Brain microvascular endothelial cell (primary cell): ENCODE measurements at regions not wholly inside any gene's neighbourhood (a gene's known extent, or its start where the extent isn't known, plus 50 kb on each side); places are given as distances from the start of the nearest gene placed in this dataset.

ENCODE experiments used
- DNase-seq: peaks from one replicate; pipeline ENCODE4 v3.0.0-alpha.2; 2020
- H3K27ac ChIP-seq: fragments of 250-450 bp; sonication (Bioruptor Pico); 2 replicates; pipeline ENCODE4 v1.5.1; 2020; ENCODE audit warnings: mild to moderate bottlenecking, moderate library complexity
- H3K27me3 ChIP-seq: fragments of 250-450 bp; sonication (Bioruptor Pico); replicated peaks from 2 replicates; pipeline ENCODE4 v1.5.1; 2020; ENCODE audit warnings: mild to moderate bottlenecking
- H3K36me3 ChIP-seq: fragments of 250-450 bp; sonication (Bioruptor Pico); replicated peaks from 2 replicates; pipeline ENCODE4 v1.5.1; 2020; ENCODE audit warnings: mild to moderate bottlenecking
- H3K4me3 ChIP-seq: 2 replicates; pipeline ENCODE4 v1.5.1; 2011; ENCODE audit warnings: low read depth, mild to moderate bottlenecking, control low read depth, low read length, moderate library complexity
- in situ Hi-C: cut with HindIII; loops from 2 replicates; pipeline ENCODE4 v1.10.0; 2017; ENCODE audit warnings: low sequenced_read_pairs, low pct_ligation_motif_present
- TF ChIP-seq, protein P1 (sequence below): IDR thresholded peaks from 2 replicates; pipeline ENCODE4 v1.5.1; 2011; ENCODE audit warnings: low read depth, mild to moderate bottlenecking, moderate library complexity, low read length, control low read depth, inconsistent platforms; ENCODE audit errors: missing control alignments

DNA sequence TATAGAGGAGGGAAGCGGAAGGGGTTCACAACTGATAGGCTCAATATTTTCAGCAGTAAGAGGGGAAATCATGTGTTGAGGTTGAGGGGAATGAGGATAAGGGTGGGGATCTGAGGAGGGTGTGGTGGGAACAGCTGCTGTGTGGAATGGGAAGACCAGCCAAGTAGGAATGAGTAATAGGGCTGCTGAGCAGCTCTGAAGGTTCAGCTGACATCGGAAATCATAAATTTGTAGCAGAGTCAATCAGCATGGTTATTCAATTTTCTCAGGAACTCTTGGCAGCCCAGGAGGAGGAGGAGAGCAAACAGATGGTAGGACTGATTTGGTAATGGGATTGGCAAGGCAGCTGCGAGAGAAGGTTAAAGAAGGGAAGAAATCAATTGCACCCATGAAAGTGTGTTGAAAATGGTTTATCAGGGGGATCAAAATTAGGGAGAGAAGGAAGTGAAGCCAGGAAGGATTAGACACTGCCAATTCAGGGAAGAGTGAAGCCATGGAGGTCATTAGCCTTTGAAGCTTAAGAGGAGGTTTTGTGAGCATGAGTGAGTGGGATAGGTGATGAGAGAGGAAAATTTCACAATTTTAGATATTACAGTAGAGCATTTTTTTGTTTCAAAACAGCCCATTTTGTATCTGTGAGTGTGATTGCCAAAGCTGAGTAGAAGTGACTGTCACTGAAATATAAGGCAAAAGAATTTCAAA lies 82.6 kb downstream of the PCDH7 start:
- H3K27me3 ChIP-seq = no peaks in the 10 kb centered on the region
- DNase-seq = no peak
- TF ChIP-seq, protein P1, sequence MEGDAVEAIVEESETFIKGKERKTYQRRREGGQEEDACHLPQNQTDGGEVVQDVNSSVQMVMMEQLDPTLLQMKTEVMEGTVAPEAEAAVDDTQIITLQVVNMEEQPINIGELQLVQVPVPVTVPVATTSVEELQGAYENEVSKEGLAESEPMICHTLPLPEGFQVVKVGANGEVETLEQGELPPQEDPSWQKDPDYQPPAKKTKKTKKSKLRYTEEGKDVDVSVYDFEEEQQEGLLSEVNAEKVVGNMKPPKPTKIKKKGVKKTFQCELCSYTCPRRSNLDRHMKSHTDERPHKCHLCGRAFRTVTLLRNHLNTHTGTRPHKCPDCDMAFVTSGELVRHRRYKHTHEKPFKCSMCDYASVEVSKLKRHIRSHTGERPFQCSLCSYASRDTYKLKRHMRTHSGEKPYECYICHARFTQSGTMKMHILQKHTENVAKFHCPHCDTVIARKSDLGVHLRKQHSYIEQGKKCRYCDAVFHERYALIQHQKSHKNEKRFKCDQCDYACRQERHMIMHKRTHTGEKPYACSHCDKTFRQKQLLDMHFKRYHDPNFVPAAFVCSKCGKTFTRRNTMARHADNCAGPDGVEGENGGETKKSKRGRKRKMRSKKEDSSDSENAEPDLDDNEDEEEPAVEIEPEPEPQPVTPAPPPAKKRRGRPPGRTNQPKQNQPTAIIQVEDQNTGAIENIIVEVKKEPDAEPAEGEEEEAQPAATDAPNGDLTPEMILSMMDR = no peak
- in situ Hi-C loops = no loop called here
- no peaks in the 10 kb centered on the region for H3K36me3 ChIP-seq
- no peak overlapping the region for H3K4me3 ChIP-seq
- H3K27ac ChIP-seq = no peak overlapping the region

DNA sequence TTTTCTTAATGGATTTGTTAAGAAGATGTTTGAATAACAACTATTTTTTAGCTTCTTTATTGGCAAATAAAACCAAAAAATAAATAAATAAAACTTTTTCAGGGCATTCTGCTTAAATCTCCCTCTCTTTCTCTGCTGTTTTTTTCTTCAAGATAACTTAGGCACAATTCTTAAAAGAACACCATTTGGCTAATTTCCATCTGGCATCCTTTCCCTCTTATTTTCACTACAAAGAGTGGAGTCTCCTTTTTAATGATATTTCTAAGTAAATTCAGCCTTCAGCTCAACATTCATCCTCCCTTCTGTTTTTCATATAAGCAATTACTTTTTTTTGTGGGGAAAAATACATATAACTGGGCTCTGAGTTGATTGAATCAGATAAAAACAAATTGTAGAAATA lies 88.1 kb downstream of the PCDH7 start:
- Histone ChIP-seq H3K36me3 (no peaks in the 10 kb centered on the region), H3K27me3 (no peaks in the 10 kb centered on the region), H3K4me3 (no peak overlapping the region), H3K27ac (no peak overlapping the region)
- TF ChIP-seq, protein P1 = no peak
- in situ Hi-C loops = no loop called here
- no peak for DNase-seq

DNA sequence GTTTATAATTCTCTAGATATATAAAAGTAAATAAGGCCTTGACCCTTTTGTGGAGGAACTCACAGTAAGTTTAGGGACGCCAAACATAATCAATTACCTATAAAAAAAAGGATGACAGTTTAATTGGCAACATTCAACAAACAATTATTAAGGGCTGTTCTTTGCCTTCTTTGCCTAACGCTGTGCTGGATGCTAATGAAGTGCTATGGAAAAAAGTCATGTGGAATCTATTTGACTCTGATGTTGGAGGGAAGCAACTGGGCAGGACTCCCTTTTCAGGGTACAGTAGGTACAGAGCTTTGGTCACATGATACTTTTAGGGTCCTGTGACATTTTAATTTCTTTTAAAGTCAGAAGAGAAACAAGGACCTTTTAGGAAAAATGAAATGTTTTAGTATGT lies 91.1 kb downstream of the PCDH7 start:
- no peaks in the 10 kb centered on the region for H3K27me3 ChIP-seq
- in situ Hi-C loops = no loop called here

DNA sequence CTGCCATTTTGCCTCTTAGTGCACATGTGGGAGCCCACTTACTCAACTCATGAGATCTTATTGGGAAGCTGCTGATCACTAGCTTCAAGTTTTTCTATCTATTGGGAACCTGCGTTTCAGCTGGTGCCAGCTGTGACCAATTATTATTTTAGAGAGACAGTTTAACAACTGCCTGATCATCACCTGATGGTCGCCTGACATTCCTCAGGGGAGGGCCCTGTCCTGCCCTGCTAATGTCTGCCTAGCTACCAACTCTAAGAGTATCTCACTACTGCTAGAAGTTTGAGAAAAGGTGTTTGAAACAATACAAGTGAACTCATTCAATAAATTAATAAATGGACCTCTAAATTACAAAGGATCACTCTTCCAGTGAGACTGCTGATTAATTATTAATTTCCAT lies 95.5 kb downstream of the PCDH7 start:
- Histone ChIP-seq H3K27ac (no peak overlapping the region), H3K4me3 (no peak overlapping the region), H3K27me3 (no peaks in the 10 kb centered on the region), H3K36me3 (no peaks in the 10 kb centered on the region)
- in situ Hi-C loops = no loop called here
- DNase-seq = no peak
- TF ChIP-seq, protein P1 = no peak

More for the DNA sequence above, 91.1 kb downstream of the PCDH7 start:
- TF ChIP-seq, protein P1 = no peak
- H3K4me3 ChIP-seq = no peak overlapping the region
- no peak overlapping the region for H3K27ac ChIP-seq
- H3K36me3 ChIP-seq = no peaks in the 10 kb centered on the region
- DNase-seq = no peak

DNA sequence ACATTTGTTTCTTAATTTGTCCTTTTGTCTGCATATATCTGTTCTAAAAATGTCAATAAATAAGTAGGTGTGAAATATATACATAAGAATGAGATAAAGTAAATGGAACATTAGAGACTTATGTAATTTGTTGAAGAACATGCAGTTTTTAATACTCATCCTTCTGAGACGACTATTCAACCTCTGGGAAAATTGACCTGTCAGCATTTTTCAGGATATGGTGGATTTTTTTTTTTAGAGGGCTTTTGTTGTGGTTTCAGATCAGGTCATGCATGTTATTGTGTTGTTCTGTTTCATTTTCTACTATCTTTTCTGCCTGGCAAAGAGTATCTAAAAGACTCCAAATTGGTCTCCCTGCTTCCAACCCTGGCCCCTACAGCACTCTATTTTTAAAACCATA lies 97.3 kb downstream of the PCDH7 start:
- Histone ChIP-seq H3K4me3 (no peak overlapping the region), H3K27me3 (no peaks in the 10 kb centered on the region), H3K36me3 (no peaks in the 10 kb centered on the region), H3K27ac (no peak overlapping the region)
- in situ Hi-C loops = no loop called here
- DNase-seq = no peak
- TF ChIP-seq, protein P1 = no peak

DNA sequence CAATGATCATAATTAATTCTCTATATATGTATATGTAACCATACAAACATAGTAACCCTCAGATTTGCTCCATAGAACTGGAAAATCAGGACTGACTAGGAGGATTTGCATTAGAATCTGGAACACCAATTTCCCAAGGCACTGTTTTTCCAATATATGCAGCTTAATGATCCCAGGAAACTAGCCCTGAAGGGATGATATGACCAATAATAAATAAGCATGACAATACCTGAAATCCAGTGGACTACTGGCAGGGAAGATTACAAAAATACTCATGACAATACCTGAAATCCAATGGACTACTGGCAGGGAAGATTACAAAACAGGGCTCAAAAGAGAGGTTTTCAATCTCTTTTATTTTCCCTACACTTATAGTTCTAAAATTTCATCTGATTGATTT lies 98.4 kb downstream of the PCDH7 start:
- in situ Hi-C loops = no loop called here
- no peaks in the 10 kb centered on the region for H3K27me3 ChIP-seq
- TF ChIP-seq, protein P1 = no peak
- no peaks in the 10 kb centered on the region for H3K36me3 ChIP-seq
- H3K4me3 ChIP-seq = no peak overlapping the region
- no peak for DNase-seq
- H3K27ac ChIP-seq = no peak overlapping the region
